ENCODE measurements at regions not wholly inside any gene's neighbourhood (a gene's known extent, or its start where the extent isn't known, plus 50 kb on each side); places are given as distances from the start of the nearest gene placed in this dataset.

DNA sequence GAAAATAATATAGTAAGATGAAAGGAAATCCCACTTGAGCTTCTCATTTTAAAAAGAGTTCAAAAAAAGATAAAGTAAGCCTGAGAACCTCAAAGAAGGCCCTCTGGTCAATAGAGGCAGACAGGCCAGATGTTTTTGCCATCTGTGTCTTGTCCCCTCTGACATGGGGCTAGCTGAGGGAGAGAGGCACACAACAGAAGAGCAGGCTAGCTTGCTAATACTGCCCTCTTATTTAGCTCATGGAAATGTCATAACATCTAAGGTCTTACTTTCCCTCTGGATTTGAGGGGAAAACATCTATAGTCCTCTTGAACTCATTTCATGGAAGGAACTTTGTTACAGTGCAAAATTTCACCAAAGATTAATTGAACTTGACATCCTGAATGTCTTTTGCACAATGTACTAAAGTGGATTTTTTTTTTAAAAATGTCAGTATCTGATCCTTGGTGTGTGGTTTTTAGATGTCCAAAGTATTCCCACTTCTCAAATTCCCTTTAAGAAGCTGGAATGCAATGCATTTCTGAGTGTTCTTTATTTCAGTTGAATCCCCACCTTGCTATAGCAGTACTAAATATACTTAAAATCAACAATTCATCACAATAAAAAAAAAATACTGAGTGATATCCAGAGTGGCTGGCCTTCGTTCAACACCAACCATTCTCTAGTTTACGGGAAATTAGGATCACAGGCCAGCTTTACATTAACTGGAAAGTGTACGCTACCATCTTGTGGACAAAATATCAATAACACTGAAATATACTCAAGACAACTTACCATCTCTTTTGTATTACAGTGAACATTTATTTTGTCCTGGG lies 176.7 kb downstream of the PAH start:
- Mint-ChIP-seq H3K4me3 (no peak overlapping the region), H3K27me3 (ENCODE audit: low read depth, poor library complexity) (no peaks in the 10 kb centered on the region), H3K9me3 (peaks cover 8% of the 10 kb centered on the region), H3K27ac (no peak overlapping the region), H3K36me3 (ENCODE audit: low read depth) (no peaks in the 10 kb centered on the region), H3K4me1 (no peaks in the 10 kb centered on the region)
- DNase-seq = no peak
- TF ChIP-seq, protein P1, sequence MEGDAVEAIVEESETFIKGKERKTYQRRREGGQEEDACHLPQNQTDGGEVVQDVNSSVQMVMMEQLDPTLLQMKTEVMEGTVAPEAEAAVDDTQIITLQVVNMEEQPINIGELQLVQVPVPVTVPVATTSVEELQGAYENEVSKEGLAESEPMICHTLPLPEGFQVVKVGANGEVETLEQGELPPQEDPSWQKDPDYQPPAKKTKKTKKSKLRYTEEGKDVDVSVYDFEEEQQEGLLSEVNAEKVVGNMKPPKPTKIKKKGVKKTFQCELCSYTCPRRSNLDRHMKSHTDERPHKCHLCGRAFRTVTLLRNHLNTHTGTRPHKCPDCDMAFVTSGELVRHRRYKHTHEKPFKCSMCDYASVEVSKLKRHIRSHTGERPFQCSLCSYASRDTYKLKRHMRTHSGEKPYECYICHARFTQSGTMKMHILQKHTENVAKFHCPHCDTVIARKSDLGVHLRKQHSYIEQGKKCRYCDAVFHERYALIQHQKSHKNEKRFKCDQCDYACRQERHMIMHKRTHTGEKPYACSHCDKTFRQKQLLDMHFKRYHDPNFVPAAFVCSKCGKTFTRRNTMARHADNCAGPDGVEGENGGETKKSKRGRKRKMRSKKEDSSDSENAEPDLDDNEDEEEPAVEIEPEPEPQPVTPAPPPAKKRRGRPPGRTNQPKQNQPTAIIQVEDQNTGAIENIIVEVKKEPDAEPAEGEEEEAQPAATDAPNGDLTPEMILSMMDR (IDR thresholded peaks at IDR 0.05) = no peak

DNA sequence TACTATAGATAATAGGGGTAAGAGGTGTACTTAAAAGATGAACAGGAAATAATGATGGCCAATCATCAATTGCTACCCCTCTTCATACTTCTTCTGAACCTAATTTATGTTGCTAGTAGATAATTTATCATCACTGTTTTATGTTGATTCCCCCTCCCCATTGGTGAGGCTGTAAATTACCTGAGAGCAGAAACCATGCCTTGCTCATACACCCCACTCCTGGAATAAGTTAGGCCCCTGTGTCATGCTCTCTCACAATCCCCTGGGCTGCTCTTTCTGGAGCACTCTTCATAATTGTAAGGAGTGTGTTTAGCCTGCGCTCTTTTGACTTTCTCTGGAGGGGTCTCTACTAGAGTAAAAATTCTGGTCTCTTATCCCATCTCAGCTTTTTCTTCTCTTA lies 180.7 kb downstream of the PAH start:
- H3K36me3 Mint-ChIP-seq (ENCODE audit: low read depth) = no peaks in the 10 kb centered on the region
- H3K27me3 Mint-ChIP-seq (ENCODE audit: low read depth, poor library complexity) = no peaks in the 10 kb centered on the region
- H3K9me3 Mint-ChIP-seq = peaks cover 8% of the 10 kb centered on the region
- H3K4me1 Mint-ChIP-seq = no peaks in the 10 kb centered on the region
- TF ChIP-seq, protein P1 (IDR thresholded peaks at IDR 0.05) = no peak
- H3K4me3 Mint-ChIP-seq = no peak overlapping the region
- no peak for DNase-seq
- no peak overlapping the region for H3K27ac Mint-ChIP-seq

DNA sequence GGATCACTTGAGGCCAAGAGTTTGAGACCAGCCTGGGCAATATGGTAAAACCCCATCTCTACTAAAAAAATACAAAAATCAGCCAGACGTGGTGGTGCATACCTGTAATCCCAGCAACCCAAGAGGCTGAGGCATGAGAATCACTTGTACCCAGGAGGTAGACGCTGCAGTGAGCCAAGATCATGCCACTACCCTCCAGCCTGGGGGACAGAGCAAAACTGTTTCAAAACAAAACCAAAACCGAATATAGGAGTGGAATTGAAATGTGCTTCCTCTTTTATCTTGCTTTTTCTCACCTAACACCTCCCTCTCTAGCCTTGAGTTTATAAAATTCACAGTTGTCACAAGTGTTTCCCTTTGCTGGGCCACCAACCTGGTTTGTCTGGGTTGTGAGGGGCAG lies 181.9 kb downstream of the PAH start:
- H3K4me3 Mint-ChIP-seq = no peak overlapping the region
- H3K27ac Mint-ChIP-seq = no peak overlapping the region
- TF ChIP-seq, protein P1 (IDR thresholded peaks at IDR 0.05) = no peak
- no peaks in the 10 kb centered on the region for H3K4me1 Mint-ChIP-seq
- H3K27me3 Mint-ChIP-seq (ENCODE audit: low read depth, poor library complexity) = no peaks in the 10 kb centered on the region
- DNase-seq = no peak
- H3K9me3 Mint-ChIP-seq = peaks cover 8% of the 10 kb centered on the region
- H3K36me3 Mint-ChIP-seq (ENCODE audit: low read depth) = no peaks in the 10 kb centered on the region

DNA sequence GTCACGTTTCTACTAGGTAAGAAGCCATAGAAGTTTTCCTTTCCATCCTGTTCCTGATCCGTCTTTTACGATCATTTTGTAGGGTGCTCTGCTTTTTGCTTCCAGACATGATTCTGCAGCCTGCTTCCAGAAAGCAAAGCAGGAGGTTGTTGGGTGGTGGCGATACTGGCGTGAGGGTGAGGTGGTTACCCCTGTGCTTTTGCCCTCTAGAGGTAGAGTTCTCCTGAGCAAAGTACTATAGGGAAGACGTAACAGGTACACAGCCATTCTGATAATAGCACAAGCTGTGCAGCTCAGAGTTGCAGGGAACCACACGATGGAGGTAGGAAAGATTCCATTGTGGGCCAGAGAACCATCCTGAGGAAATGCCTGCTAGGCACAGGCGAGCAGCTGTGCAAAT lies 186.0 kb downstream of the PAH start:
- TF ChIP-seq, protein P1 (IDR thresholded peaks at IDR 0.05) = no peak
- no peaks in the 10 kb centered on the region for H3K36me3 Mint-ChIP-seq (ENCODE audit: low read depth)
- peaks cover 3% of the 10 kb centered on the region for H3K9me3 Mint-ChIP-seq
- no peak overlapping the region for H3K27ac Mint-ChIP-seq
- DNase-seq = no peak
- H3K27me3 Mint-ChIP-seq (ENCODE audit: low read depth, poor library complexity) = no peaks in the 10 kb centered on the region
- H3K4me3 Mint-ChIP-seq = no peak overlapping the region
- H3K4me1 Mint-ChIP-seq = peaks cover 6% of the 10 kb centered on the region

DNA sequence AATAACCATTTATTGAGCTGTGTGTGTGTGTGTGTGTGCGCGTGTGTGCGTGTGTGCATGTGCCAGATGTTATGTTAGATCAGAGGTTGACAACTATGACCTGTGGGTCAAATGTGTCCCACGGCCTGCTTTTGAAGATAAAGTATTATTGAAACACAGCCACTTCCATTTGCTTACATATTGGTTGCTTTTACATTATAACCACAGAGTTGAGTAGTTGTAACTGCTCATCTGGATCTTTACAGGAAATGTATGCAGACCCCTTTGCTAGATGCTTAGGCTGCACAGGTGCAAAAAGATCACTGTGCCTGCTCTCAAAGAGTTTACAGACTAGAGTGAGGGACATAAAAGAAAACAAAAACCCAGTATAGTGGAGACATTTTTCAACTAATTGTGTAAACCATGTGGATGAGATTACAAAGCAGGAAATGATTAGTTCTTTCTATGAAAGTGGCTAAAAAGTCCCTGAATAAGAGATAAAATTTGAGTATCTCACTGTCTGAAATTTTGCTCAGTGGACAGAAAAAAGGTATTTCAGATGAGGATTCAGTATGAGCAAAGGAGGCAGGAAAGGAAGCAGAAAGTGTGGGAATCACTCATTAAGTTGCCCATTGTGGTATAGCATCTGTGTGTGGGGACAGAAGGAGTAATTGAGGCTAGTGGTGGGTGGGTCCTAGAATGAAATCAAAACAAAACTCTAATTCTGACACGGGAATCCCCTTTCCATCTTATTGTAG lies 188.4 kb downstream of the PAH start:
- TF ChIP-seq, protein P1 (IDR thresholded peaks at IDR 0.05) = no peak
- H3K36me3 Mint-ChIP-seq (ENCODE audit: low read depth) = no peaks in the 10 kb centered on the region
- no peak overlapping the region for H3K4me3 Mint-ChIP-seq
- H3K27ac Mint-ChIP-seq = no peak overlapping the region
- H3K4me1 Mint-ChIP-seq = peaks cover 6% of the 10 kb centered on the region
- peaks cover 4% of the 10 kb centered on the region for H3K27me3 Mint-ChIP-seq (ENCODE audit: low read depth, poor library complexity)
- no peak for DNase-seq
- H3K9me3 Mint-ChIP-seq = no peaks in the 10 kb centered on the region
